Amygdala (tissue), 56 donors: ENCODE measurements at regions not wholly inside any gene's neighbourhood (a gene's known extent, or its start where the extent isn't known, plus 50 kb on each side); places are given as distances from the start of the nearest gene placed in this dataset.

Source experiments
- DNase-seq, 56 donors: peaks; one replicate each; lab custom pipeline; 2025; lab: John Stamatoyannopoulos, UW

DNA sequence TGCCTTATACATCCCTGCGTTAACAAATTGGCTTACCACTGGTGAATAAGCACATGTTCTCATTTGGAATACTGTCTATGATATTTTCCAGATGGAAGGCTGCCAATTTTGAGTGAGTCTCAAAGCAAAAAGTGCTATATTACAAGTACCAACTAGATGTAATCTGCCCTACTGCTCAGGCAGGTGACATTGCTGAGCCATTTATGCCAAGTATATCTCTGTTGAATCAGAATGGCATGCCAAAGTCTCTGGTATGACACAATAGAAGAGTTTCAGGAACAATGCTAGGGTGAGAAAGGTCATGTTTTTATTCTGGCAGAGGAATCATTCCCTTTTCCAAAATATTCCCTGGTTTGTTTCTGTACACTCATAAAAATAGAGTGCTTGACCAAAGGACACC lies 356.5 kb downstream of the CDH9 start:
- DNase-seq = no peak

DNA sequence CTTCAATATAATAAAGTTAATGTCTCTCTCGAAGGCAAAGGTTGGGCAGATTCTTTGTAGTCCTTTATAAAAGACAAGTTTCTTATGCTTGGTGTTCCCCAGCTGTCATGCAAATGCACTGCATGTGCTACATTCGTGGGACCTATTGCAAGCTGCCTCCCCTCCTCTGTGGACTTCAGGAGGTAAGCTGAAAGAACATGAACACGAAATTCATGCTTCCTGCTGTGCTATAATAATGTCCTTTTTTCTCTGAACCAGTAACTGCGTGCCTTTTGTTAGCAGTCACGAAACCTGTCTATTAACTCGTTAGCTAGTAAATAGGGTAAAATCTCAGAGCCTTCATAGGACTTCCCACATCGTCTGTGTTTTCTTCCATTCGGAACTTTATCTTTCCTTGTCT lies 363.5 kb downstream of the CDH9 start:
- no peak for DNase-seq

DNA sequence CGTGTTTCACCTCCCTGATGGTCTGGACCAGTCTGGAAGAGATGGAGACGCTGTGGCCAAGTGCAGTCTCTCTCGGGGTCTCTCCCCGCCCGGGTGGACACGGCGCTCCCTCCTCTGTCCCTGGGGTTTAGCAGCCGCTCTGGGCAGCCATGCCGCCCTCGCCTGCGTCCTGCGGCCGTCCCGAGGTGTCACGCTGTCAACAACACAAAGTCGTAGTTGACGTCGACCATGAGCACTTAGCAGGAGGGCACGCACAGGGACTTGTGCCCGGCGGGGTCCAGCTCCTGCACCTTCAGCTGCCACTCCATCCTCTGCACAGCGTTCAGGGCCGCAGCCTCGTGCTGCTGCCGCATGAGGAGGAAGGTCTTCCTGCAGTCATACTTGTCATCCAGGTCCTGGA lies 368.9 kb downstream of the CDH9 start:
- DNase-seq = no peak

DNA sequence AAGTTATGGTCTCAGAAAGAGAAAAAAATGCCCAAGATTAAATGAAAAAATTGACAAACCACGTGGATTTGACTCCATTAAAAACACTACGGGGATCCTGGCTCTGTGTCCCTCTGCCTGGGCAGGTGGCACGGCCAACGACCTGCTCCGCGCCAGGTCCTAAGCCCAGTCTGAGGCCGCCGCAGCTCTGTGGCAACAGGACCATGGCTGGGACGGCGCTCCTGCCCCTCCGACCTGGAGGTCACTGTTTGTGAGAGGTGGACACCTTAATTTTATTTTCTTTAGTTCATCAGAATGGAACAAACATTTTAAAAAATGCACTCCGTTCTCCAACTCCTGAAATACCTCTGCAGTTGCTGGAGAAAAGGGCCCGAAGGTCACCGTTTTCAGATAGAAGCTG lies 369.4 kb downstream of the CDH9 start:
- no peak for DNase-seq

DNA sequence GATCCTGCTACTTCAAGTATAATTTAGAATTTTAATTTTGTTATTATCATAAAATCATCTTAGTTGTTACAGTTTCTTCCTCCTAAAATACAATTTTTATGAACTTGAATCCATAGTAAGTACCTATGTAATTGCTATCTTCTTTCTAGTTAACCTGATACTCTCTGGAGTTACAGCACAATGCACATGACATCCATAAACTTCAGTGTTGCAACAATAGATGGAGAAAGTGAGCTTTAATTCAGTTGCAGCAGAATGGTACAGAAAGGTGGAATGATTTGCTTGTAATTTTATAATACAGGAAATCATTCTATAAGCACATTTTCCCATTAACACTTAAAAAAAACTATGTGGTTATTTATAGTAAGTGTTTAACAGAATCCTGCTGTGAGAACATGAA lies 372.0 kb downstream of the CDH9 start:
- DNase-seq = no peak

DNA sequence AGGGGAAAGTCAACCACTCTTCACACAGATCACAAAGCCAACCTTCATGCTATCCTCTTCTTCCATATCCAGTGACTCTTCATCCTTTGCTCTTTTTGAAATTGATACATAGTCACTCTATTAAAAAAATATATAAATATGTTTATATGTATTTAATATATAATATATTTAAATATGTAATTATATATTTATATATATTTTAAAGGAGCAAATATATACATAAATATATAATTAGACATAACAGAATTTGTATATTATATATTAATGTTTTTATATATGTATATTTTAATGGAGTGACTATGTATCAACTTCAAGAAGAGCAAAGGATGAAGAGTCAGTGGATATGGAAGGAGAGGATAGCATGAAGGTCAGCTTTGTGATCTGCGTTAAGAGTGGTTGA lies 374.9 kb downstream of the CDH9 start:
- DNase-seq = no peak

DNA sequence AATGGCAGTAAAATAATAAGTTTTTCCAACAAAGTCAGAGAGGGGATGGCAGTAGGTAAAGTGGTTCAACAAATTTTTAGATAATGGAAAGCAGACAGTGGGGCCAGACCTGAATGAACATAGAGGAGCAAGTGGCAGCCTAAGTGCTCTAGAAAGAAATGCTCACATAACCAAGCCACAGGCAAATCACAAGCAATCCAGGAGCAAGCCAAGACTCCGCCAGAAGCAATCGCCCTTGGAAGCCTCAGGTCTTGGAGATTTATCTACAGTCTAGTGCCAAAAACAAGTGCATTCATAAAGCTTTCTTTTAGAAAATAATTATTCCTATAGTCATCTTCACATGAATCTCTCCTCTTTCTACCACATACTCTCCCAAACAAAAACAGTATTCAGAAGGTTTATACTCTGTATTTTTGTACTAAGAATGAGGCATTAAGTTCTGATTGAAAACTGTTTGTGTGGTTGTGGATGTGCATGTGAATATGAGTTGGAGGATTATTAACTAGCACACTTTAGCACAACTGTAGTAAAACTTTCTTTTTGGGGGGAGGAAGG lies 375.5 kb downstream of the CDH9 start:
- DNase-seq = no peak

DNA sequence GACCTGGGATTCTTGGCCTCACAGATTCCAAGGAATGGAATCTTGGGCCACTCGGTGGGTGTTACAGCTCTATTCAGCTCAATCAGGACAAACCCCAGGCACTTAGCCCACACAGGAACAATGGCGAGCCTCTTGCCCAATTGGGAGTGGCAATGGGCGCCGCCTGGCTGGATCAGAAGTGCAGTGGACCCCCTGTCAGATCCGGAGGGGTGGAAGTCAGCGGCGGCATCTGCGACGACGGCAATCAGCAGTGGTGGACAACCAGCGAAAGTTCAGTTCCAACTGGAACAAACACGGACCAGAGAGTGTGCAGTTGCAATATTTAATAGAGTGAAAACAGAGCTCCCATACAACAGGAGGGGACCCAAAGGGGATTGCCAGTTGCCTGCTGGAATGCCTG lies 378.3 kb downstream of the CDH9 start:
- DNase-seq = no peak

DNA sequence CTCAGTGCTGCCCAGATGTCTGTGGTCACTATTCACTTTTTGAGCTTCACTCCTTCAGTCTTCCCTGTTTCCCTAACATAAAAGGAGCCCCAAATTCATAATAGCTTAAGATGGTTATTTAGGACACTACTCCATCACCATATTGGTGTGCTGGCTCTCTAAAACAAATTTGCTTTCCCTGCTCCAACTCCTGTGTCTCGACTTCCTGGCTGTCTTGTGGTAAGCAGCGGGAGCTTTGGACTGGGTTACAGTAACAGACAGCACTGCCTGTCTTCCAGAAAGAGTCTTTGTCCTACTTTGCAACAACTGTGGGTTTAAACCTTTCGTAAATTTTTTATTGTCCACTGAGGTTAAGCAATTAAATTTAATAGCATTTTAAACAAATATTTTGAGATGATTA lies 389.4 kb downstream of the CDH9 start:
- DNase-seq = no peak

DNA sequence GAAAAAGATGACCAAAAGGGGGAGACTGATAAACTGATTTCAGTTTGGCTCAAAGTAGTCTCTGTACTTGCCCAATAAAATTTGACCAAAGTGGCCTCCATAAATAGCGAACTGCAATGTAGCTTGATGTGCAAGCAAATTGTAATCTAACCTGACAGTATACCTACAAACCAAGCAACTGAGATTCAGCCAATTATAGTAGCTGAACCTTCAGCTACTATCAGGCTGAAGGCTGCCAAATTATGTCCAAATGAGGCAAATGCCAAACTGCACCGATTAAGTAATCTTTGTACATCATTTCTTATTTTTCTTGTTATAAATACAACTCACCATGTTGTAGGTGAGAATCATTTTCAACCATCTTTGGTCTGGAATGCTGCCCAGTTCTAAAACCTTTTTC lies 390.6 kb downstream of the CDH9 start:
- DNase-seq = no peak

DNA sequence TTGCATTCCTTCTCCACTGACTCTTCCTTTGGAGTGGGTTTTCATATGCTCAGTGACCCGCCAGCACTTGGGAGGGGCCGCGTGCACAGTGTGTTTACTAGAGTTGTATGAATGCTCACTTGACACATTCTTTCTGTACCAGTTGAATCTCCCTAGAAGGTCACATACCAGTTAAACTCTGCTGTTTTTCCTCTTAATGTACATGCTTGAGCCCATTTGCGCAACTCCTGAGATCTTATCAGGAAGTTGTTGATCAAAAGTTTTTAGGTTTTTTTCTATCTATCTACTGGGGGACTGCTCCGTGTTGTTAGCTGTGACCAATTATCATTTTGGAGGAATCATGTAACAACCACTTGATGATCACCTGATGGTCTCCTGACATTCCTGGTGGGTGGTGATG lies 392.7 kb downstream of the CDH9 start:
- DNase-seq = no peak

DNA sequence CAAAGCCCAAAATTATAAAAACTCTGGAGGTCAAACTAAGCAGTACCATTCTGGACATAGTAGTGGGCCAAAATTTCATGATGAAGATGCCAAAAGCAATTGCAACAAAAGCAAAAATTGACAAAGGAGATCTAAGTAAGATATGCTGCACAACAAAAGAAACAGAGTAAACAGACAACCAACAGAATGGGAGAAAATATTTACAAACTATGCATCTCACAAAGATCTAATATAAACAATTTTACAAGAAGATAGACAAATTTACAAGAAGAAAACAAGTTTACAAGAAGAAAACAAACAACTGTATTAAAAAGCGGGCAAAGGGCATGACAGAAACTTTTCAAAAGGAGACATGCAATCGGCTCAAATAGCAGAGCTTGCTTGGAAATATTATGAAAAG lies 396.9 kb downstream of the CDH9 start:
- DNase-seq = no peak

DNA sequence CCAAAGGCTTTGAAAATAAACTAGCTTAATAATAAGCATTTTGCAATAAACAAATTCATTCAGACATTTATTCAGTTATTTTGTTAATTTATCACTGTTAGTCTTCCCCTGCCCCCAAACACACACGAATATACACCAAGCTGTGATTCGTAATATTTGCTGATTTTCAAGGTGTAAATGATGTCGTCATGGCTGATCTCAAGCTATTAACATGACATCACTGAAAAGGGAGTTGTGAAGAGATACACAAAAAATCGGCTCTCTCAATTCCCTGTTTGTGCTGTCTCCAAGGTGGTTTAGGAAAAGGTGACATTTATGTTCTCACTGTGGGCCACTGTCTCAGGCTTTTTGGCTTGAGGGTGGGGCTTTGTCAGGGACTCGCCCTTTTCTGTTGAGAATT lies 413.3 kb downstream of the CDH9 start:
- no peak for DNase-seq

DNA sequence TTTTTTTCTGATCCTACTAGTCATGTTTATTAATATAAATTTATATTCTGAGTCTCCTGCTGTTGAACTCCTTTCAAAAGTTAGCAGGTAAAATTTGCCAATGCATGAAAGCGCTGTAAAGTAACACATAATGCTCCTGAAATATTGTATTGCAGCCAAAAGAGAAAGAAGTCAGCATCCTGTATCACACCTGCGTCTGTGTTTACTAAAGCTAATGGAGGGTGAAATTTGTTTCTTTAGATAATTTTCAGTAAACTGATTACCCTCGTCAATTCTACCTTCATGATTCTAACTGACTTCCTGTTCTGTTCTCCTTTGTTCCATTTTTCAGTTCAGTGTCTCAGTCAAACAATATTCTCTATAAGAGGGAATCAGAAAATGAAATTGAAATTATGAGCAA lies 415.4 kb downstream of the CDH9 start:
- DNase-seq = no peak

DNA sequence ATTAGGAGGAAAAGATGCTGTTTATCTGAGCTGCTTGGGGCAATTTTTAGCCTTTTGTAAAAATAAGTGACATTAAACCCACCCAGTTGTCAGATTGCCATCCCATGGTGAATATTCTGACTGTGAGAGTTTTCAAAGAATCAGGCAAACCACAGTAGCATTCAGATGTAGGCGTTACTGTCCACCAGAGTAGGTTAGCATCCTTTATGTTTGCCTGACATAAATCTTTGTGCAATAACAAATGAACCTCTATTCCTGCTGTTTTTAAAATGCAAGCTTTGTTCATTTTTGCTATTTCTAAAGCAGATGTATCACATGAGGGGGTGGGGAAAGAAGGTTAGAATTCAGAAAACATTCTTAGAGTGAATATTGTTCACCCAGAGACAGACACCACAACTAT lies 427.8 kb downstream of the CDH9 start:
- no peak for DNase-seq

DNA sequence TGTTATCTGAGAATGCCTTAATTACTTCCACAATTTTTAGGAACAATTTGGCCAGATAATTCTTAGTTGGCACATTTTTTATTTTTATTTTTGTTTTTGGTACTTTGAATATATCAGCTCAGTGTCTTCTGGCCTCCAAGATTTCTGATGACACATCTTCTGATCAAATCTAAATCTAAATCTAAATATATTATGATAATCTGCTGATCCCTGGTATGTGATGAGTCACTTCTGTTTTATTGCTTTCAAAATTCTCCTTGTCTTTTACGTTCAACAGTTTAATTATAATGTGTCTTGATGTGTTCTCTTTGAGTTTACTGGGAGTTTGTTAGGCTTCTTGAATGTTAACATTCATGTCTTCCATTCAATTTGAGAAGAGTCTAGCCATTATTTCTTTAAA lies 436.8 kb downstream of the CDH9 start:
- no peak for DNase-seq

DNA sequence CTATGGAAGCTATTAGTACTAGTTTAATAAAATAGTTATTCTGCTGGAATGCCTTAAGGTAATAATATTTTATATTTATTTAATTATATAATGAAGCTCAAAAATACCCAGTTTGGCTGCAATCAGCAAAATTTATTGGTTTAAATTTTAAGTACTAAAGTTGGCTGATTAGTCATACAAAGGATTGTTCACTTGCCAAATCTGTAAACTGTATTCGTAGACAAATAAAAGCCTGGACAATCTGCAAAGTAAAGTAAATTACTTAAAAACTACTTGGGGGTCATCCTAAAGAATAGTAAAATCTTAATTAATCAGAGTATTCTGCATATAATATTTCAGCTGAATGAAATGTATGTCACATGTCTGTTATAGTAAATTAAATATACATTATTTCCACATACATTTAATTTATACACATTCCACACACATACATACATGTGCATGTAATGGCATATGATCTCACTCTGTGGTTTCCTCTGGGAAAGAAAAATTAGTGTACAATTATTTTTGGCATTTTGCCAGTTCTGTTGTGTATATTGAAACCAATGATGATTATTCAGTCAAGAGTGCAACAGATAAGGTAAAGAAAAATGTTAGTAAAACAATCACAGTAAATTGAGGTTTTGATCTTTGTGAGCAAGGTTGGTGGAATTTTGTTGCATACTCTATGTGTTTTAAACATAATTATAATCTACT lies 455.9 kb downstream of the CDH9 start:
- no peak for DNase-seq

DNA sequence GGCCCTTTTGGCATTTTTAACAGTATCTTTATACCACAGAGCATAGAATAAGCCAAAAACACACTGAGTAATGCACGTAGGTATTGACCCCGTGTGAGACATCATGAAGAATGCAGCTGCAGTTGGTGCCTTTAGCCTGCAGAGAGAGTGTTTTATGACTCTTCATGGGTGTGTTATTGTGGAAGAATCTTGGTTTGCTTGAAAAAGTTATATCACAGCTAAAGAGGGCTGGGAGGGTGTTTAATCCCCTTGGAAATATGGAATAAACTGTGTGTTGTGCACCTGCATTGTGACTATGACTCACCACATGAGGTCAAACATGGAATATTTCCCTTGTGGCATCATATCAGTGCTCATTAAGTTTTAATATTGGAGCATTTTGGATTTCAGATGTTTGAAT lies 458.7 kb downstream of the CDH9 start:
- DNase-seq = no peak

DNA sequence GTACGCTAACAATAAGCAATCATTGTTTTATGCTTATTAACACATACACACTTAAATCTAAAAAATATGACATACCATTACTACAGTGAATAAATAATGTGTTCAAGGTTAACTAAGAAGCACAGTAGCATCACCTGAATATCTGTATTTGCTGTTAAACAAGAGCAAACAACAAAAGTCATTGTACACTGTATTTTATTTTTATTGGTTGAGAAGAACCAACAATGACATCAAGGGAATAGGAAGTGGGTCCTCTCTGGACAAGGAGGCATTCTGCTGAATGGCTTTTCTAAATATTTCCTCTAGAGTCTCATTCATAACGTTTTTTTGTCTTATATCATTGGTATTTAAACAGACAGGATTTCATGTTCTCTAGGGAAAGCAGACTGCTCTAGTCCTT lies 460.4 kb downstream of the CDH9 start:
- no peak for DNase-seq

DNA sequence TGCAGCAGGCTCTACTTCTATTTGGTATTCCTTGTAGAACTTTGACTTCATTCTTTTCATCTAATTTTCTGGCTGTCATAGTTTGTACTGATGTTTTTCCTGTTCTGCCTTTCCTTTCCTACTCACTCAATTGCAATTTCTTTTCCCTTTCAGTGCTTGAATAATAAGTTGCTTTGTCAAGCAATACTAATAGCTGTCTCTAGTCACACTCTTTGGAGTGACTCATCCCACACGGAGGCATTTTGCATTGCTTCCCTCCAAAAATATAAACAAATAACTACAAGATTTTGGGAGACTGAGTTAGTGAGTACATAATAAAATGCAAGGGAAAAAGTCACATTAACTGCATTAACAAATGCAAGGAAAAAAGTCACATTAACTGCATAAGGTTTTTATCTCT lies 465.9 kb downstream of the CDH9 start:
- no peak for DNase-seq

DNA sequence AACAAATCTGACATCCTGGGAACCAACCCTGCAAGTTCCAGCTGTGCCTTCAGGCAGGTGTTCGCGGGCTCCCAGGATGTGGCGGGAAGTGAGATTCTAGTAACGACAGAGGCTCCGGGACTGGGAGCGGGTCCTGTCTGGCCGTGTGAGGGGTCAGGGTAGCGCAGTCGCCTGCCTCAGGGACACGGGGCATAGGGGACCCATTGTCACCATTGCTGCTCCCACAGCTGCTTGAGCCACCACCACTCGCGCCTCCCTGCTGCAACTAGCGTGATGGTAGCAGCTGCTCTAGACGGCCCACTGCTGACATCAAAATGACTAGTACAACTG lies 468.5 kb downstream of the CDH9 start:
- DNase-seq = no peak

DNA sequence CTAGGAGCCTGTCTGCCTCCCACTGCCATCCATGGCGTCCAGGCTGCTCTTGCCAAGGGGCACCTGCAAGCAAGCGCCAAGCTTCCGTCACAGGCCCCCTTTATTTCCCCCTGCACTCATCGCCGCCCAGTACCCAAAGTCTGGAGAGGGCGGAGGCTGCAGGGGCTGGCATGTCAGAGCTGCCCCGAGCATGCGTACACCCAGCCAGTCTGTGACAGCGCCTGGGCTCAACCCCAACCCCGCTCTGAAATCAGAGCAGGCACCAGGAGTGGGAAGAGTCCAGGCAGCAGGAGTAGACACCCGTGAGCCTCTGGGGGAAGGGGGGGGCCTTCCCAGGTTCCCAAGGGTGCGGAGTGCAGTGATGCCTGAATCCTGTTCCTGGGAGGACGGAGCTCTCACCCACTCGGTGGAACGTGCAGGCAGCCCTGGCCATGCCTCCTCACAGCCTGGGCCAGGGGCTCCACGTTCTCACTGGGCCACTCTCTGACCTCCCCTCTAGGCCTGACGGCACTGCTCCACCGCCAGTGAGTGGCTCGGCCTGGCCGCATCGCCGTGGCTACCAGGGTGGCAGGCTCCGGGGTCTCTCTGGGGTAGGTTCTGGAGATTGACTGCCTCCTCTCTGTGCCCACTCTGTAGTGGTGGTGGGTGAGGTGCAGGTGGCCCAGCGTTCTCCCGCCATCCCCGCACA lies 469.0 kb downstream of the CDH9 start:
- DNase-seq = no peak

DNA sequence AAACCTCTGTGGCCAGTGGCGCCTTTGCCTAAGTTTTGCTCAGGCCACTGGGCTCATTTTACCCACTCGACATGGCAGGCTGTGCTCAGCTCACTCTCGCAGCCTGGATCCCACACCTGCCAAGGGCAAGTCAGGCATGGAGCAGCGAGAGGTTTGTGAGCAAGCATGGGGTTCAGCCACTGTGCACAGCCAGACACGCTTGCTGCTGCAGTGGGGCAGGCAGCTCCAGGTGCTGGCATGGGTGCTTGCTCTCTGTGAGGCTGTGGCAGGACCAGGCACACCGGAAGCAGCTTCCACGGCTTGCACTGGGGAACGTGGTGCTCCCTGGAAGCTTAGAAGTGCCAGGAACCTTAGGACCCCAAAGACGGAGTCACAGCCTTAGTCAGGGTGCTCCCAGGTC lies 470.1 kb downstream of the CDH9 start:
- DNase-seq = no peak
